NCI-H510A (cell line): ENCODE measurements at regions not wholly inside any gene's neighbourhood (a gene's known extent, or its start where the extent isn't known, plus 50 kb on each side); places are given as distances from the start of the nearest gene placed in this dataset.

ENCODE experiments used
- DNase-seq: peaks from one replicate; lab custom pipeline; 2025; lab: John Stamatoyannopoulos, UW

- no peak for DNase-seq
Observed at GRCh38 chr2:237244976-237245646, 159.4 kb downstream of the COPS8 start.

- no peak for DNase-seq
Observed at GRCh38 chr2:237250599-237250998, 163.4 kb downstream of the COL6A3 start.

DNA sequence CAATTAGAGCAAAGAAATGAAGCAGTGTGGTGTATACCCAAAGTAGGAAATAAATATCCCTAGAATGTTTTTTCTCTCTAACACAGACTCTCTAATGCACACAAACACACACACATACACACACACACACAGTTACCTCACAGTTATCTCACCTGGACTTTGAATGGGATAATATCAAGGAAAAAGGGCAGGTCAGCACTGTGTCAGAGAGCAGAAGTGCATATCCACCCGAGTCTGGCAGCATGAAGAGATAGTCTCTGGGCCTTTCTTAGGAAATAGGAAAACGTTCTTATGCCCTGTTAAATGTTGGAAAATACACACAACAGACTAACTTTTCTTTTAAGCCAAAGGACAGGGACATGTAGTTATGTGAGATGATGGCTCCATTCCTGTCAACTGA is 162.0 kb downstream of the COL6A3 start:
- DNase-seq: no peak

- DNase-seq: no peak
Observed at GRCh38 chr2:237253046-237253702, 160.8 kb downstream of the COL6A3 start.

- DNase-seq: no peak
Observed at GRCh38 chr2:237254369-237254861, 159.5 kb downstream of the COL6A3 start.

DNA sequence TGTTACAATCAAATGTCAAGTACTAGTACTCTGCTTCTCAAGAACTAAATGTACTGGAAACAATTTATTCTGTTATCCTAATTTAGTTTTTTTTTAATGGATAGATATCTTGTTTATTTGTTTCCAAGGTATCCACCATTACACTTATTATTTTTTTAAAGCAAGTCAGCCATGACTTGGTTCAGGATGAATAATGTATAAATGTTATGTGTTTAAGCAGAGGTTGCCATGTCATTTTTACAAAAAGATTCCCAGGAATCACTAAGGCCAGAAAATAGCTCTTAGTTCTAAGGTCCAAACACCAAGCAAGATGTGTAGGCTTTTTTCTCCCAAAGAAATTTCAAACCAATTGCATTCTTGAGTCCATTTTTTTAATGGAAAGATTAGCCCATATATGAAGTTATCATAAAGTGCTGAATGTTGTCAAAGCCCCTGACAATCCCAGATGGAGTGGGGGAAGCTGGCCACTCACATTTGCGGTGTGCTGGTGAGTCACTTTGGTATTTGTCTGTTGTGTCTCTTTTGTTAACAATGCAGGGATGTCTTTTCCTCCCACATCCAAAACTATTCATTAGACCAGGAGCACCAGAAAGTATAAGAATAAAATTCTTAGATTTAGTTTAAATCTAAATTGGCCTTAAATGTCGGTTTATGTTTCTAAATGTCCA is 158.9 kb downstream of the COL6A3 start:
- no peak for DNase-seq

DNA sequence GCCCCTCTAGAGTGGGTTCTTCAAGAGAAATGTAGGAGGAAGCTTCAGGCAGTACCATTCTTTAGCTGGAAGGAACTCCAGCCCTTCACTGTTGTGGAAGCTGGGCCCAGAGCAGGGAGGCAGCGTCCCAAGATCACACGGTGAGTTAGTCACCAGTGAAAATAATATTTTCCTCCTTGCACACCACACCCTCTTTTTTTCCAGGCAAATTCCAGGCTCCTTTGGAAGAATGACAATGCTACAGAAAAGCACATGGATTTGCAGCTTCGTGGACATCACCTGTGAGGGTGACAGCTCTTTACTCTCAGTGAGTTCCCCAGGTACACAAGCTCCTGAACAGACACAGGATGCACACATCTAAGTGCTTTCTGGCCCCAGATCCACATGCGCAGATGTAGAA is 157.1 kb downstream of the COL6A3 start:
- DNase-seq: no peak

- no peak for DNase-seq
Observed at GRCh38 chr2:237257471-237257951, 156.5 kb downstream of the COL6A3 start.

DNA sequence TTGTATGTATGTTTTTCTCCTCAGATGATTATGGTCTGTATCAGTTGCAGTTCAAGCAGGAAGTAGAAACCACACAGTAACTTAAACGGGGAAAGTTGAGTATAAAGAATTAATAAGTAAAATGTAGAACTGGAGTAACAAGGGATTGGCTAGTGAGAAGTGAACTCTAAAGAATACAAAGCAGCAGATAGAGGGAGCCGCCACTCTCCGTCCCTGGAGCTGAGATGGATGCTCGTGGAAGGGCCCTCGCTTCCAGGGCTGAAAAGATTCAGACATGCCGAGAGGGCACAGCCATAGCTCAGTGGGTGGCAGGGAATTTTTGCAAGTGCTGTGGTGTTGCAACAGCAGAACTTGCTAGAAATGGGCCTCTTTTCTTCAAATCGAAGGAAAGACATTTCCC is 155.8 kb downstream of the COL6A3 start:
- DNase-seq: no peak

DNA sequence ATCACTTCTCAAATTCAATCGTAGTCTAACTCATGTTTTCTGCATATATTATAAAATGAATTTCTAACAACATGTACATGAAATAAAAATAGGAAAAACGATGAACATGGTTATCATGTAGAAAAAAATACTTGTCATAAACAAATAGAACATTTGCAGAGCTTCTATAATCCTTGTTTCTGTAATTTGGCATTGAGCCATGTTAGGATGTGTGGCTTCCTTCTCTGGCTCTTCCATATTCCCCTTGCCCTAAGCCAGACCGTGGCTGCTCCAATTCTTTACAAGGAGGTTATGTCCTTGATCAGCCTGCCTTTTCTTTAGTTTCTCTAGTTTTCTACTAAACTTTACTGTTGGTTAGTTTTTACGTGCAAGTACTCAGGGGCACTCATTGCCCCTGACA is 155.3 kb downstream of the COL6A3 start:
- no peak for DNase-seq

DNA sequence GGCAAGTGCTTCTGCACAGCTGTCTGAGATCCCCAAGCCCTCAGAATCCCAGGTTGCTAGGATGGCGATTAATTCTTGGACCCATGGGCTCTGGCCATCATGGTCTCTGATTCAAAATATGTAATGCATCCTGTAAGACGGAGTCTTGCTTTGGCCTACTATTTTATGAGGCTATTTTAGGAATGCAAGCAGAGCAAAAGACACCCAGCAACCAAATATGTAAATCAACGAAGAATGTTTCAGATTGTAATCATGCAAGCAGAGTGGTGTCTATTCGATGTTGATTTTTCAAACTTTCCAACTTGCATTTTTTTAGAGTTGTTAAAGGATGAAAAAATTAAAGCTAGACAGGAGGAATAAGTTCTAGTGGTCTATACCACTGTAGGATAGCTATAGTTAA is 154.8 kb downstream of the COL6A3 start:
- DNase-seq: no peak

DNA sequence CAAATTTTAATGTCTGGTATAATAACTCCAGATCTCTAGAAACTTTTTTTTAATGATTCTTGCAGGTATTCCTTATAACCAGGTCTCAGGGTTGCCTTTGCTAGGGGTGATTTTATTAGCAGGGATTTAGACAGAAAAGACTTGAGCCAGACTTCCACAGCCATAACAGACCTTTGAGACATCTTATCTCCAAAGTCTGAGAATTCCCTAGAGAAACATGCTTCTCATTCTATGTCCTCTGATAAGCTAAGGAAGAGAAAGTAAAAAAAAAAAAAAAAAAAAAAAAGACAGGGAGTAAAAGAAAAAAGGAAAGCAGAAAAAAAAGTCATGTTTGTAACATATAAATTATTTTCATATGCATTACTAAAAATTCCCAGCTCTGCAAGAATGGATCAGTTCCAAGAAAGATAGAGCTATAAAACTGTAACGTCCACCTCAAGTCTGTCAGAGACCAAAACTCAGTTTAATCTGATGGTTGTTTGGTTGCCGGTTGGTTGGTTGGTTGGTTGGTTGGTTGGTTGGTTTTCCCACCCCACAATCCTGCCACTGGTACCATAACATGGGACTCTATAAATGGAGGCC is 153.8 kb downstream of the COL6A3 start:
- DNase-seq: no peak

DNA sequence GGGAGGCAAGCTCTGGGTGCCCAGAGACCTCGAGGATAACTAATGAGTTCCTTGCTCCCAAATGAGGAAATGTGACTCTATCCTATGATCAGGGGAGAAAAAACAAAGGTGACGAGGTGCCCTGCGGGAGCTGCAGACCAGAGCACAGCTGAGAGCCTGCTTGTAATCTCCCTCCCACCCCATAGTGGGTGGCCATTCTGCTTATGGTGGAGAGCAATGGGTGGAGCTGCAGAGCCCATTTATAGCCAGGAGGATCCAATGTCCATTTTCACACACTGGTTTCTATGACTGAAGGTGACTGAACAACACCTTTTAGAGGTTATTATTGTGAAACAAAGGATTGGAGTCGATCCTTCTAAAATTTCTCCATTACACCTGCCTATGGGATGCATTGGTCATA is 153.3 kb downstream of the COL6A3 start:
- DNase-seq: no peak

- no peak for DNase-seq
Observed at GRCh38 chr2:237261327-237261726, 152.6 kb downstream of the COL6A3 start.

DNA sequence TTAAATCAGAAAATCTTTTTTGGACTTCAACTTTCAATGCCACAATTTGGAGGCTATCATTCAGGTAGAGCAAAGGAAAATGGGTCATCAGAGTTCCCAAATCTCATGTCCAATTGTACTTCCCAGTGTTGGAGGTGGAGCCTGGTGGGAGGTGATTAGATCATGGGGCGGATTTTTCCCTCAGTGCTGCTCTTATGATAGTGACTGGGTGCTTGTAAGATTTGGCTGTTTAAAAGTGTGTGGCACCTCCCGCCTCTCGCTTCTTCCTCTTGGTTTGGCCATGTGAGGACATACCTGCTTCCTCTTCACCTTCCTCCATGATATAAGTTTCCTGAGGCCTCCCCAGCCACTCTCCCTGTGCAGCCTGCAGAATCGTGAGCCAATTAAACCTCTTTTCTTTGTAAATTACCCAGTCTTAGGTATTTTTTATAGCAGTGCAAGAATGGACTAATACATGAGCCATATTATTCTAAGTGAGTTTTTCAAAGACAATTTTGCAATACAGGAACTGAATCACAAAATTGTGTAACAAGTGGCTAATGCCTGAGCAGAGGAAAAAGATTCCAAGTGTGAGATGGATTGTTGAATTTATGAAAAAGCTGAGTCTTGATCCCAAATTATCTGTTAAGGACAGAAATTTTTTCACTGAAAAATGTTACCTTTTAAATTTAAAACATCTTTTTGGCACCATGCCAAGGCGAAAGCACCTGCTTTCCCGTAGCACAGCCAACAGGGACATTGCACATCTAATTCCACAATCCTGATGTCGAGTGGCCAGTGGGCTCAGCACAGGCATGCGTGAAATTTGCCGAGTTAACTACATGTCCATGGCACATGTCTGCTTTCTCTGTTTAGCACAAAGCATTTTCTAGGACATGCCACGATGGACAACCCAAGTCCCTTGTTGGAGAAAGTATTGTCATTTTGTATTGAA is 150.9 kb downstream of the COL6A3 start:
- DNase-seq: no peak

DNA sequence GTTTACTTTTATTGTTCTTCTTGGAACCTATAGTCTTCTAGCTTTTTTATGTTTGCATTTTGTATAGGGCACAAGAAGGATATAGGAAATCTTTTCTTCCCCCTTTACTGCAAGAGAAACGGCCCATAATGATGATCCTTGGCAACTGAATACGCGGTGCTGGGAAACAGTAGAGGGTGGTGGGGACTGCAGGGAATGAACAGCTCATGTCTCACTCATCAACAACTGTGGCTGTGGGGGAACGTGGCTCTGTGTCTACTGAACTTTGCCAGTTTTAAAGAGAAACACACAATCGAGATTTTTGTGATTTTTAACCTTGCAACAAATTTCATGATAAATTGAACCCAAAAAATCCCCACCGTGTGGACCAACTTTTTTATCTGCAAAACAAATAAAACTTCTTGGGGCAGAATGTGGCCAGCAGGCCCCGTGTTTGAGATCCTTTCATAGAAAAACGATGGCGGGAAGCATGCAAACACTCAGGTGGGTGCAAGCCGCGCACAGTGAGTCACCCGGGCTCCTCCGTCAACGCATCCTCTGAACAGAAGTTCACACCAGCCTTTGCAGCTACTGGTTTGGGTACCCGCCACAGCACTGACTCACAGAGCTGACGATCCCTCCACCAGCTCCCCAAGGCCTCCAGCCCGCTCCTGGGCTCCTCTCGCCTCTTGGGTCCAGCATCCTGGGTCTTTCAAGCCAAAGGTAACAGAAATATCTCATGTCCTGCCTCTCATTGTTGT is 149.3 kb downstream of the COL6A3 start:
- DNase-seq: no peak

- DNase-seq: no peak
Observed at GRCh38 chr2:237268004-237268708, 145.8 kb downstream of the COL6A3 start.

DNA sequence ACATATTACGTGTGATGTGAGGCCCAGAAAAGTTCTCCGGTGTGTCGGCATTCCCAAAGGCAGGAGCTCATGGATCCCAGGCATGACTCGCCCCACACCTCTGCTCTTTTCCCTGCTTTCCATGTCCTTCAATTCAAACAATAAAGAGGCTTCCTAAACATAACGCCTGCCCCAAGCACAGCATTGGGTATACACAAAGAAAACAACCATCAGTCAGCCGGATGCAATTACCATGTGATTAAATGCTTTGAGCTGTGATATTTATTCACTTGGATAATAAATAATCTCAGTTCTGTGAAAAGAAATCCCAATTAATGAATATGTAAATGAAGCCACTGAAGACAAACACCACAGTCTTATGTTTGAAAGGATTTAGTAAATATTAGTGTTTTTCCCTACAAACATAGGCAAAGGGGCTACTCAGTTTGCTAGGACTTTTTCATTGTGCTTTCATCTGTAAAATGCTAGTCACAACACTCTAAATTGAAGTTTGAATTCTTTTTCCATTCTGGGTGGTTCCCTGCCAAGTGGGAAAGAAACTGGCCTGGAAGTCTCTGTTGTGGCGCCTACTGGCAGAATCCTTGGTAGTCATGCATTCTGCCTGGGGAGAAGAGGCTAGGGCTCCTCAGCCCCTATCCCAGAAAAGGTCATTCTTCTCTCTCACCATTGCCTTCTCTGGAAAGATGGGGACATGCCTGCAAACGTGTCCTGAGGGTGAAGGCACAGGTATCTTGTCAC is 144.7 kb downstream of the COL6A3 start:
- DNase-seq: no peak

- no peak for DNase-seq
Observed at GRCh38 chr2:237270520-237270919, 143.4 kb downstream of the COL6A3 start.
